SH-SY5Y (cell line): ENCODE measurements at regions not wholly inside any gene's neighbourhood (a gene's known extent, or its start where the extent isn't known, plus 50 kb on each side); places are given as distances from the start of the nearest gene placed in this dataset.

Experiments used
- GATA2 ChIP-seq: IDR thresholded peaks from 2 replicates; pipeline ENCODE4 v1.6.1; 2011; ENCODE audit warnings: mild to moderate bottlenecking, low read depth, low read length
- GATA3 ChIP-seq: IDR thresholded peaks from 2 replicates; pipeline ENCODE4 v1.6.1; 2011; ENCODE audit warnings: low read depth, mild to moderate bottlenecking, low read length, moderate library complexity

DNA sequence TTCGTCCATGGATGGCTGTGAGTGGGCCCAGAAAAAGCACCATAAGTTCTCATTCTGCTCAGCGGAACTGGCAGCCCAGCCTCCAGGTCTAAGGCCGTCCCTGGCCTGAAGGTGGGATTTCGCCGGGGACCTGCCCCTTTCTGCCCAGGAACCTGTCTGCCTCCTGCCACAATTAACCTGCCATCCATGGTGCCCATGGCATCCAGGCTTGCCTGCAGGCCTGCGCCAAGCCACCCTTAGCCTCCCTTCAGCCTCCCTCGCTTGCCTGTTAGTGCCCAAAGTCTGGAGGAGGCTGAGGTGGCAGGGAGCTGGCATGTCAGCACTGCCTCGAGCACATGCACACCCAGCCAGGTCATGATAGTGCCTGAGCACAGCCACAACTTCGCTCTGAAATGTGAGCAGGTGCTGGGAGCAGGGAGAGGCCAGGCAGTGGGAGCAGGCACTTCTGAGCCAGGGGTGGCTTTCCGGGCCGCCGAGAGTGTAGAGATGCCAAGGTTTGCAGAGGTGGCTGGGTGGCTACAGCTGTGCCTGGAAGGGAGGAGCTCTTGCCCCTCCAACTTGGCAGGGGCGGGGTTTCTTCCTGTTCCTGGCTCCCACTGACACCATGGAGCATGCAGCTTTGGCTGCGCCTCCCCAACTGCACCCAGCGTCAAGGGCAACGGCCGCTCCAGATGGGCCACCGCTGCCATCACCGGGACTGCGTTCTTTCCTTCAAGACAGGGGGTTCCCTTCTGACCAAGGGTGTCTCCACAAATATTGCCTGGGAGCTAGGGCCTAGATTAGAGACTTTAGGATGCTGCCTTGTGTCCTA lies 648.9 kb upstream of the VRK2 start:
- TF ChIP-seq GATA2 (no peak), GATA3 (no peak)
